IPS DF 4.7 (cell line): ENCODE measurements at regions not wholly inside any gene's neighbourhood (a gene's known extent, or its start where the extent isn't known, plus 50 kb on each side); places are given as distances from the start of the nearest gene placed in this dataset.

ENCODE experiments used
- DNase-seq: peaks from one replicate; pipeline ENCODE4 v3.0.0-alpha.2; 2013; ENCODE audit warnings: low spot score; ENCODE audit errors: extremely low read depth

GRCh38 chr14:65351493-65352194, 60.9 kb upstream of the FUT8 start:
- no peak for DNase-seq

GRCh38 chr14:65352964-65353530, 59.5 kb upstream of the FUT8 start:
- DNase-seq = no peak

GRCh38 chr14:65354131-65354530, 58.4 kb upstream of the FUT8 start:
- DNase-seq = no peak

- no peak for DNase-seq
These were observed 57.8 kb upstream of the FUT8 start for GRCh38 chr14:65354715-65355114.

GRCh38 chr14:65356327-65356836, 56.1 kb upstream of the FUT8 start:
- DNase-seq = no peak

- no peak for DNase-seq
These were observed 55.4 kb upstream of the FUT8 start for GRCh38 chr14:65357113-65357512.

- no peak for DNase-seq
These were observed 54.8 kb upstream of the FUT8 start for GRCh38 chr14:65357689-65358088.

- no peak for DNase-seq
These were observed 53.0 kb upstream of the FUT8 start for GRCh38 chr14:65359503-65359902.

- DNase-seq = no peak
These were observed 52.3 kb upstream of the FUT8 start for GRCh38 chr14:65360144-65360784.

- DNase-seq = no peak
These were observed 50.6 kb upstream of the FUT8 start for GRCh38 chr14:65361920-65362319.
